ENCODE measurements at regions not wholly inside any gene's neighbourhood (a gene's known extent, or its start where the extent isn't known, plus 50 kb on each side); places are given as distances from the start of the nearest gene placed in this dataset.

GRCh38 chr1:229158927-229159326, 112.0 kb upstream of the RAB4A start:
- ATAC-seq (peak; percentile 13), DNase-seq (no peak)
- Mint-ChIP-seq H3K4me3 (no peak overlapping the region), H3K9me3 (peaks cover 0 to 3% (median 0%) of the 10 kb centered on the region in 11 donors), H3K27ac (no peak overlapping the region), H3K4me1 (peaks cover 12 to 31% (median 25%) of the 10 kb centered on the region in 7 donors), H3K27me3 (peaks cover 0 to 3% (median 0%) of the 10 kb centered on the region in 5 donors), H3K36me3 (peaks cover 0 to 4% (median 0%) of the 10 kb centered on the region in 5 donors)
- H3K4me1 ChIP-seq (ENCODE audit: control insufficient read depth in 2 of 2, insufficient read depth in 2 of 2, low read length in 2 of 2), result peaks cover 0 to 21% of the 10 kb centered on the region in 2 donors
- H3K4me3 ChIP-seq (ENCODE audit: low read length), result no peak overlapping the region
- intact Hi-C loops (cut with micrococcal nuclease), result no loop called here
- no peaks in the 10 kb centered on the region for H3K9me3 ChIP-seq (ENCODE audit: control insufficient read depth in 2 of 3, low read length in 3 of 3)
- ChIA-PET POLR2A (no interaction called here), CTCF (no interaction called here)
- H3K27me3 ChIP-seq (ENCODE audit: control insufficient read depth in 2 of 2, insufficient read depth in 2 of 2, low read length in 2 of 2), result no peaks in the 10 kb centered on the region
- H3K36me3 ChIP-seq (ENCODE audit: control insufficient read depth in 2 of 3, insufficient read depth in 3 of 3, low read length in 3 of 3), result no peaks in the 10 kb centered on the region
- H3K27ac ChIP-seq (ENCODE audit: low read depth, low read length), result no peak overlapping the region

- no peak for ATAC-seq
- no peak overlapping the region for H3K4me3 Mint-ChIP-seq
- Histone ChIP-seq H3K4me1 (ENCODE audit: control insufficient read depth in 2 of 2, insufficient read depth in 2 of 2, low read length in 2 of 2) (peaks cover 0 to 11% of the 10 kb centered on the region in 2 donors), H3K27me3 (ENCODE audit: control insufficient read depth in 2 of 2, insufficient read depth in 2 of 2, low read length in 2 of 2) (no peaks in the 10 kb centered on the region), H3K36me3 (ENCODE audit: control insufficient read depth in 2 of 3, insufficient read depth in 3 of 3, low read length in 3 of 3) (no peaks in the 10 kb centered on the region), H3K9me3 (ENCODE audit: control insufficient read depth in 2 of 3, low read length in 3 of 3) (no peaks in the 10 kb centered on the region), H3K4me3 (ENCODE audit: low read length) (no peak overlapping the region), H3K27ac (ENCODE audit: low read depth, low read length) (no peak overlapping the region)
- CTCF ChIA-PET, result no interaction called here
- H3K27me3 Mint-ChIP-seq, result peaks cover 0 to 3% (median 0%) of the 10 kb centered on the region in 5 donors
- peaks cover 0 to 3% (median 0%) of the 10 kb centered on the region in 11 donors for H3K9me3 Mint-ChIP-seq
- H3K27ac Mint-ChIP-seq, result peak overlapping the region in 2 of 9 donors; percentile 49 to 52
- DNase-seq, result no peak
- intact Hi-C loops (cut with micrococcal nuclease), result no loop called here
- peaks cover 12 to 25% (median 19%) of the 10 kb centered on the region in 7 donors for H3K4me1 Mint-ChIP-seq
- peaks cover 0 to 4% (median 0%) of the 10 kb centered on the region in 5 donors for H3K36me3 Mint-ChIP-seq
- POLR2A ChIA-PET, result no interaction called here
Observed at GRCh38 chr1:229159668-229160544, 111.0 kb upstream of the RAB4A start.

- POLR2A ChIA-PET, result no interaction called here
- Mint-ChIP-seq H3K27me3 (no peaks in the 10 kb centered on the region), H3K36me3 (no peaks in the 10 kb centered on the region), H3K4me1 (peaks cover 3 to 9% (median 5%) of the 10 kb centered on the region in 7 donors), H3K4me3 (no peak overlapping the region), H3K27ac (no peak overlapping the region), H3K9me3 (no peaks in the 10 kb centered on the region)
- no peak for ATAC-seq
- H3K9me3 ChIP-seq (ENCODE audit: control insufficient read depth in 2 of 3, low read length in 3 of 3), result no peaks in the 10 kb centered on the region
- DNase-seq, result no peak
- no peak overlapping the region for H3K4me3 ChIP-seq (ENCODE audit: low read length)
- no peaks in the 10 kb centered on the region for H3K4me1 ChIP-seq (ENCODE audit: control insufficient read depth in 2 of 2, insufficient read depth in 2 of 2, low read length in 2 of 2)
- CTCF ChIA-PET, result interaction anchor here (0.7 kb wide), 1 partner anchor 168 kb away, joined by 3 read pairs; no protein-coding TSS in a partner anchor
- no peaks in the 10 kb centered on the region for H3K27me3 ChIP-seq (ENCODE audit: control insufficient read depth in 2 of 2, insufficient read depth in 2 of 2, low read length in 2 of 2)
- intact Hi-C loops (cut with micrococcal nuclease), result no loop called here
- H3K36me3 ChIP-seq (ENCODE audit: control insufficient read depth in 2 of 3, insufficient read depth in 3 of 3, low read length in 3 of 3), result no peaks in the 10 kb centered on the region
- no peak overlapping the region for H3K27ac ChIP-seq (ENCODE audit: low read depth, low read length)
Observed at GRCh38 chr1:229161740-229162139, 109.2 kb upstream of the RAB4A start.

GRCh38 chr1:229162825-229163515, 107.9 kb upstream of the RAB4A start:
- Histone ChIP-seq H3K4me1 (ENCODE audit: control insufficient read depth in 2 of 2, insufficient read depth in 2 of 2, low read length in 2 of 2) (no peaks in the 10 kb centered on the region), H3K27ac (ENCODE audit: low read depth, low read length) (no peak overlapping the region), H3K27me3 (ENCODE audit: control insufficient read depth in 2 of 2, insufficient read depth in 2 of 2, low read length in 2 of 2) (no peaks in the 10 kb centered on the region), H3K9me3 (ENCODE audit: control insufficient read depth in 2 of 3, low read length in 3 of 3) (no peaks in the 10 kb centered on the region), H3K4me3 (ENCODE audit: low read length) (no peak overlapping the region), H3K36me3 (ENCODE audit: control insufficient read depth in 2 of 3, insufficient read depth in 3 of 3, low read length in 3 of 3) (no peaks in the 10 kb centered on the region)
- Mint-ChIP-seq H3K4me3 (no peak overlapping the region), H3K27me3 (peaks cover 0 to 3% (median 0%) of the 10 kb centered on the region in 5 donors), H3K27ac (no peak overlapping the region), H3K4me1 (peaks cover 0 to 8% (median 5%) of the 10 kb centered on the region in 7 donors), H3K9me3 (peaks cover 0 to 1% (median 0%) of the 10 kb centered on the region in 11 donors), H3K36me3 (no peaks in the 10 kb centered on the region)
- ATAC-seq (no peak), DNase-seq (no peak)
- CTCF ChIA-PET, result no interaction called here
- intact Hi-C loops (cut with micrococcal nuclease), result no loop called here
- POLR2A ChIA-PET, result no interaction called here

GRCh38 chr1:229164348-229164747, 106.6 kb upstream of the RAB4A start:
- Mint-ChIP-seq H3K27ac (no peak overlapping the region), H3K4me3 (no peak overlapping the region), H3K27me3 (peaks cover 0 to 4% (median 0%) of the 10 kb centered on the region in 5 donors), H3K36me3 (no peaks in the 10 kb centered on the region), H3K9me3 (peaks cover 0 to 1% (median 0%) of the 10 kb centered on the region in 11 donors), H3K4me1 (peaks cover 0 to 7% (median 5%) of the 10 kb centered on the region in 7 donors)
- ChIA-PET POLR2A (no interaction called here), CTCF (no interaction called here)
- H3K4me1 ChIP-seq (ENCODE audit: control insufficient read depth in 2 of 2, insufficient read depth in 2 of 2, low read length in 2 of 2), result no peaks in the 10 kb centered on the region
- intact Hi-C loops (cut with micrococcal nuclease), result no loop called here
- DNase-seq (no peak), ATAC-seq (no peak)
- no peak overlapping the region for H3K27ac ChIP-seq (ENCODE audit: low read depth, low read length)
- no peaks in the 10 kb centered on the region for H3K9me3 ChIP-seq (ENCODE audit: control insufficient read depth in 2 of 3, low read length in 3 of 3)
- no peak overlapping the region for H3K4me3 ChIP-seq (ENCODE audit: low read length)
- no peaks in the 10 kb centered on the region for H3K27me3 ChIP-seq (ENCODE audit: control insufficient read depth in 2 of 2, insufficient read depth in 2 of 2, low read length in 2 of 2)
- no peaks in the 10 kb centered on the region for H3K36me3 ChIP-seq (ENCODE audit: control insufficient read depth in 2 of 3, insufficient read depth in 3 of 3, low read length in 3 of 3)

GRCh38 chr1:229164836-229165735, 105.8 kb upstream of the RAB4A start:
- Histone ChIP-seq H3K27me3 (ENCODE audit: control insufficient read depth in 2 of 2, insufficient read depth in 2 of 2, low read length in 2 of 2) (no peaks in the 10 kb centered on the region), H3K27ac (ENCODE audit: low read depth, low read length) (no peak overlapping the region), H3K4me1 (ENCODE audit: control insufficient read depth in 2 of 2, insufficient read depth in 2 of 2, low read length in 2 of 2) (no peaks in the 10 kb centered on the region), H3K4me3 (ENCODE audit: low read length) (no peak overlapping the region), H3K36me3 (ENCODE audit: control insufficient read depth in 2 of 3, insufficient read depth in 3 of 3, low read length in 3 of 3) (no peaks in the 10 kb centered on the region), H3K9me3 (ENCODE audit: control insufficient read depth in 2 of 3, low read length in 3 of 3) (no peaks in the 10 kb centered on the region)
- no peaks in the 10 kb centered on the region for H3K36me3 Mint-ChIP-seq
- DNase-seq, result no peak
- H3K27me3 Mint-ChIP-seq, result peaks cover 0 to 4% (median 0%) of the 10 kb centered on the region in 5 donors
- H3K4me3 Mint-ChIP-seq, result no peak overlapping the region
- ChIA-PET CTCF (no interaction called here), POLR2A (no interaction called here)
- peaks cover 0 to 1% (median 0%) of the 10 kb centered on the region in 11 donors for H3K9me3 Mint-ChIP-seq
- H3K27ac Mint-ChIP-seq, result no peak overlapping the region
- peaks cover 0 to 7% (median 5%) of the 10 kb centered on the region in 7 donors for H3K4me1 Mint-ChIP-seq
- ATAC-seq, result peak; percentile 29
- intact Hi-C loops (cut with micrococcal nuclease), result no loop called here

Measured in naive thymus-derived CD4-positive, alpha-beta T cell (primary cell).